ENCODE measurements at regions not wholly inside any gene's neighbourhood (a gene's known extent, or its start where the extent isn't known, plus 50 kb on each side); places are given as distances from the start of the nearest gene placed in this dataset.

GRCh38 chr6:48255094-48255493 lies 144.1 kb upstream of the PTCHD4 start:
- H3K9me3 ChIP-seq (ENCODE audit: control insufficient read depth in 4 of 4, low read length in 3 of 4): no peaks in the 10 kb centered on the region
- no peaks in the 10 kb centered on the region for H3K36me3 ChIP-seq (ENCODE audit: control insufficient read depth in 4 of 4, insufficient read depth in 3 of 4, low read depth in 1 of 4, low read length in 3 of 4)
- TF ChIP-seq GABPA (IDR thresholded peaks at IDR 0.05 in 1 of 2, conservative IDR thresholded peaks at IDR 0.05 in 1 of 2) (no peak), ZBTB33 (IDR thresholded peaks at IDR 0.05) (no peak), FOXA2 (IDR thresholded peaks at IDR 0.05) (no peak), FOXA1 (IDR thresholded peaks at IDR 0.05) (no peak), CTCF (IDR thresholded peaks at IDR 0.05; ENCODE audit: low read depth, low read length, missing input control) (no peak), ATF3 (IDR thresholded peaks at IDR 0.05) (no peak), MAX (IDR thresholded peaks at IDR 0.05) (no peak), TAF1 (conservative IDR thresholded peaks at IDR 0.05) (no peak), HNF4G (IDR thresholded peaks at IDR 0.05) (no peak)
- no peak overlapping the region for H3K4me3 ChIP-seq (ENCODE audit: low read depth in 1 of 3, low read length in 3 of 3)
- no peak for DNase-seq (ENCODE audit: low spot score)
- H3K4me1 ChIP-seq (ENCODE audit: control insufficient read depth in 4 of 4, insufficient read depth in 4 of 4, low read length in 3 of 4): no peaks in the 10 kb centered on the region
- H3K9ac ChIP-seq (ENCODE audit: low read depth in 1 of 2, low read length in 2 of 2): no peak overlapping the region
- H3K27ac ChIP-seq (ENCODE audit: low read depth in 1 of 2, low read length in 2 of 2): no peak overlapping the region
- WGBS: 73% methylated on average over 3 of the region's 3 CpGs
- H3K27me3 ChIP-seq (ENCODE audit: control insufficient read depth in 4 of 4, insufficient read depth in 4 of 4, low read length in 3 of 4): no peaks in the 10 kb centered on the region

GRCh38 chr6:48249071-48249470 lies 138.1 kb upstream of the PTCHD4 start:
- Histone ChIP-seq H3K27ac (ENCODE audit: low read depth in 1 of 2, low read length in 2 of 2) (no peak overlapping the region), H3K4me1 (ENCODE audit: control insufficient read depth in 4 of 4, insufficient read depth in 4 of 4, low read length in 3 of 4) (no peaks in the 10 kb centered on the region), H3K27me3 (ENCODE audit: control insufficient read depth in 4 of 4, insufficient read depth in 4 of 4, low read length in 3 of 4) (no peaks in the 10 kb centered on the region), H3K9me3 (ENCODE audit: control insufficient read depth in 4 of 4, low read length in 3 of 4) (no peaks in the 10 kb centered on the region), H3K4me3 (ENCODE audit: low read depth in 1 of 3, low read length in 3 of 3) (no peak overlapping the region), H3K9ac (ENCODE audit: low read depth in 1 of 2, low read length in 2 of 2) (no peak overlapping the region), H3K36me3 (ENCODE audit: control insufficient read depth in 4 of 4, insufficient read depth in 3 of 4, low read depth in 1 of 4, low read length in 3 of 4) (no peaks in the 10 kb centered on the region)
- WGBS: 70% methylated on average over 3 of the region's 3 CpGs
- no peak for DNase-seq (ENCODE audit: low spot score)
- no peak for TF ChIP-seq MAX (IDR thresholded peaks at IDR 0.05)
- TF ChIP-seq ZBTB33 (IDR thresholded peaks at IDR 0.05): no peak
- TF ChIP-seq HNF4G (IDR thresholded peaks at IDR 0.05): no peak
- no peak for TF ChIP-seq EGR1 (IDR thresholded peaks at IDR 0.05; ENCODE audit: low read depth in 2 of 2)
- TF ChIP-seq GABPA (IDR thresholded peaks at IDR 0.05 in 1 of 2, conservative IDR thresholded peaks at IDR 0.05 in 1 of 2): no peak
- TF ChIP-seq RXRA (IDR thresholded peaks at IDR 0.05): no peak
- TF ChIP-seq YY1 (IDR thresholded peaks at IDR 0.05): no peak
- TF ChIP-seq HNF4A (conservative IDR thresholded peaks at IDR 0.05): no peak
- TF ChIP-seq RAD21 (IDR thresholded peaks at IDR 0.05): no peak
- TF ChIP-seq FOXA1 (IDR thresholded peaks at IDR 0.05): no peak
- TF ChIP-seq NR2F2 (IDR thresholded peaks at IDR 0.05): no peak

Data from liver (tissue), 8 donors.